HG03103 (cell line): ENCODE measurements at regions not wholly inside any gene's neighbourhood (a gene's known extent, or its start where the extent isn't known, plus 50 kb on each side); places are given as distances from the start of the nearest gene placed in this dataset.
"Not testable (repeated sequence)": the region's sequence is repeated elsewhere in the genome, so short reads cannot be mapped to it uniquely, and the experiment has no call there.

Experiments used
- ATAC-seq: cut with Tn5 transposase; IDR thresholded peaks from one replicate; pipeline ENCODE4 v1.9.1; 2021; ENCODE audit warnings: low read depth; ENCODE audit not compliant: unreplicated experiment

- no peak for ATAC-seq
These were observed 560.4 kb downstream of the CD109 start for GRCh38 chr6:74256381-74256780.

- ATAC-seq, result not testable (repeated sequence)
These were observed 559.0 kb downstream of the CD109 start for GRCh38 chr6:74255007-74255406.

DNA sequence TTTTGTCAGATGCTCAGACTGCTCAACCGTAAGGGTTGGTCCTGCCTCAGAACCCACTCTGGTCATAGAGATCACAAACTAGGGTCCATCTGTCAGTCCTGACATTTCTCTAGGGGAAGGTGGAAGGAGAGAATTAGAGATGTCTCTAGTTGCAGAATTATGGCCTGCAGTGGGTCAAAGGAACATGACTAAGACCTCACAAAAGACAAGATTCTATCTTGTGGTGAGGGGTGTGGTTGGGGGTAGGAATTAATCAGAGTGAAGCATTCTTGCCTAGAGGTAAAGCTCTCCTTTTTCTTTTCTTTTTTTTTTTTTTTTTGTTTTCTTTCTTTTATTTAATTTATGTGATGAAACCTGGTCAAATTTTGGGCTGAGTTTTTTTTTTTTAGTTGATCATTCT, 558.1 kb downstream of the CD109 start:
- not testable (repeated sequence) for ATAC-seq

GRCh38 chr6:74253261-74253660, 557.3 kb downstream of the CD109 start:
- no peak for ATAC-seq

DNA sequence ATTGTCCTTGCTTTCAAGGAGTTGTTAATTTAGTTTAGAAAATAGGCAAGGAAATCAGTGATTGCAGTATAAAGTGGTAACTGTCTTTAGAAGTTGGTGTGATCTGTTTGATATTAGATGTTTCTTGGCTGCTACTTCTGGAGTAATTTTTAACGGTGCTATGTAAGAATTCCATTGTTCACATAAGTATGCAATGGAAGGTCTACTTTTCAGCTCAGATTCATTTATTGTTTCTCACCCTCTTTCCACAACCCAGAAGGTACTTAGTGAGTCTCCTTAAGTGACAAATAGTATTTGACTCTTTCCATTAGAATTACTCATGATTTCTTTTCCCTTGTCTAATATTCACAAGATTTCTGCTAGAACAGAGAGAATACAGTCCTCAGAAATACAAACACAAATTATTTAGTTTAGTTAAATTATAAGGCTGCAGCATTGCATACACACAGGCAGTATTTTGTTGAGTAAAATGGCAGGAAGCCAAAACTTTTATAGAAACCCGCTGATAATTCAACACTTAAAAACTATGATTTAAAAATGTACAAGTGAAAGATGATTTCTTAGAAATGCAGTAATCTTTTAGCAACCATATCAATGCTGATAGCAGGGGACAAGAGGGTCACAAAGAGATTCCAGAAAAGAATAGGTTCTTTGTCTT, 554.3 kb downstream of the CD109 start:
- ATAC-seq, result no peak

DNA sequence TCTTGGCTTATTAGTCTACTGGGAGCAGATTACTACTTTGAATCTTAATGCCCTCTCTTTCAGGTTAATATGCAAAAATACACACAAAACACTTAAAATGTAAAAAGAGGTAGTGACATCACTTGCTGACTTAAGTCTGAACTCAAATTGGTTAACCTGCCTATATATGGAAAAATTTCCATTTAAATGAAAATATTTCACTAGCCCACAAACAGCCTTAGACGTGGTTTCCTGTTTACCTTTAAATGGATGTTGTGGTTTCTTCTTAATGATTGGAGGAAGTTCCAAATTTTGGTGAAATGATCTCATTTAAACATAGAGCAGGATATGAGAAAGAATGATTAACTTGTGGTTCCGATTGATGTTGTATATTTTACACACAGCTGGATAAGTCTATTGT, 553.7 kb downstream of the CD109 start:
- ATAC-seq, result no peak

DNA sequence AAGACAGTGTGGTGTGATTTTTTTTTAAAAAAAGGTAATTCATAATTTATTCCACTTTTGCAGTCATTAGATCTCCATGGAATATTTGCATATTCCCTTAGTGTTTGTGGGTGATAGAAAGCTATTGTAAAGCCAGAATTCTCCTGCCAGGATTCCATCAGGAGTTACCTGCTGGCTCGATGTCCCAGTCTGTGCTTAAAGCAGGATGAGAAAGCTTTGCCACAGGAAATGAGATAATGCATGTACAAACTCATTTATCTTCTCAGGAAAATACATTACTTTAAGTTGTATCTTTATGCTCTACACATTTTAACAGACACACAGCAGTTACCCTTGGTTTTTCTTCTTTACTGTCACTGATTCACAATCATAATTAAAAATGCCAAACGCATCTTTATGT, 553.0 kb downstream of the CD109 start:
- no peak for ATAC-seq

GRCh38 chr6:74222768-74223333, 526.8 kb downstream of the CD109 start:
- no peak for ATAC-seq

- no peak for ATAC-seq
These were observed 518.0 kb downstream of the CD109 start for GRCh38 chr6:74213995-74214394.

- no peak for ATAC-seq
These were observed 512.2 kb downstream of the CD109 start for GRCh38 chr6:74208239-74208638.

DNA sequence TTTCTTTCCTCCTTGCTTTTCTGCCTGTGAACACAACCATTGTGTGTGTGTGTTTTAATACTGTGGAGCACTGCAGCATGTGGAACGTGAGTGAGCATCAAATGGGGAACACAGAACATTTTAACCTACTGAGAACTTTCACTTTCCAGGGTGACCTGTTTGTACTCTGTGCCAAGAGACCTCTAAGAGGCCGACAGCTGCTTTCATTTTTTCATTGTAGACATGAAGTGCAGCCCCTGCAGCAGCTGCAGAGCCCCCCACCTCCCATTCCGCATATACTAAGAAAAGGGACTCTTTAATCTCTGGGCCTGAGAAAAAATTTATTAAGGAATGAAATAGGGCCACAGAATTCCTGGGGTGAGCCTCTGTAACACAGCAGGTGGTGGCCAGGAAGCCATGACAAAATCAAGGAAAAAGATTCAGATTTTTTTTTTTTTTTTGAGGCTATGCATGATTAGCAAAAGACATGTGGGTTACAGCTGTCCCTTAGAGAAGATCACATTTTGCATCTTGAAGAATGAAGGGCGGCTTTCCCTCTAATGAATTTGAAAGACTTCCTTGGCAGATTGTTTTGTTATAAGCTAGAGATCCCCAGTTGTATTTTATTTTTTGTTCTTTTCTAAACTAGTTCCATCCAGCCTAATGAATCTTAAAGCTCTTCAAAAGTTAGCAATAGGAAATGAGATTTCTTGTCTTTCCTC, 503.4 kb downstream of the CD109 start:
- ATAC-seq, result no peak

- ATAC-seq, result no peak
These were observed 501.3 kb downstream of the CD109 start for GRCh38 chr6:74197310-74197709.

GRCh38 chr6:74187811-74188210, 491.8 kb downstream of the CD109 start:
- ATAC-seq, result no peak

GRCh38 chr6:74182992-74183391, 487.0 kb downstream of the CD109 start:
- ATAC-seq, result no peak

DNA sequence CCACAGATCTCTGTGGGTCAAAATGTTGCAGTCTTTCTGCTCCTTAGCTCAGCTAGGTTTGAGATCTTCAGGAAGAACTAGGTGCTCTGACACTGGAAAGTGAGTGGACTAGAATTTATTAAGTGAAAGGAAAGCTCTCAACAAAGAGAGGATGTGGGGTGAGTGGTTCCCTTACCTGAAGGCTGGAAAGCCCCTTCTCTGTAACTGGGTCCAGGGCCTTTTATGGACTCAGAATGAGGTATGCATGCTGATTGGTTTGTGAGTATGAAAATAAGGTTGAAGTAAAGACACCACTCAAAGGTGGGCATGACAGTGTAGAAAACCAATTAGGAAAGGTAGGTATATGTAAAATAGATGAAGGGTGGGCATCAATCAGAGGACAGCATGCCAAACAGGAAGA, 485.5 kb downstream of the CD109 start:
- ATAC-seq, result no peak

DNA sequence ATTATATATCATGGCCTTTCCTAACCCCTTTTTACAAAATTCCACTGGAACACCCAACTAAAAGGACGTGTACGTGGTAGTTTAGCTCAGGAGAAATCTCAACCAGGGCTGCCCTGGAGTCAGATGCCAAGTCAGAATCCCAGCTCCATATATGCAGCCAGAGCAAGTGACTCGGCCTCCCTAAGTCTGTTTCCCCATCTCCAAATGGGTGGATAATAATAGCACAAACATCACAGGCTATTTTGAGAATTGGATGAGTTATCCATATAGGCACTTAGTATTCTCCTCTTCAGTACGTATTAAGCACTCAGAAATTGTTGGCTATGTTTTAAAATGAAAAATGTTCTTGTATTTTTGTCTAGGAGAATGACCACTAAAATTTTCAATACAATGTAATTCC, 481.5 kb downstream of the CD109 start:
- no peak for ATAC-seq

- not testable (repeated sequence) for ATAC-seq
These were observed 474.5 kb downstream of the CD109 start for GRCh38 chr6:74170550-74170949.

DNA sequence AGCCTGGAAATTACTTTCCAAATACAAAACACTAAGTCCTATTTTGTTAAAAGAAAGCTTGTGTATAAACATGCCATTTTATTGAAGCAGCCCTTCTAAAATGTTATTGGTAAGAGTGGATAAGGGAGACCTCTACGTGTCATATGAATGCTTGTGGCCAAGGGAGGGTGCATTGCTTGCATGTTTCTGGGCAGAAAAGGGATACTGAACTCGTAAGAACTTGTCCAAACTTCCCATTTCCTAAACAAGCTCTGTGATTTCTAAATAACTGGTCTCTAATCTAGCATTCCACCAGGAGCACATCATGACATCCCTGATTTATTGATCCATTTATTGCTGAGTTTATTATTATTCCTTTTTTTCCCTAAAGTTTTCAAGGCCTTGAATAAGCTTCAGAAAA, 474.1 kb downstream of the CD109 start:
- ATAC-seq, result no peak

DNA sequence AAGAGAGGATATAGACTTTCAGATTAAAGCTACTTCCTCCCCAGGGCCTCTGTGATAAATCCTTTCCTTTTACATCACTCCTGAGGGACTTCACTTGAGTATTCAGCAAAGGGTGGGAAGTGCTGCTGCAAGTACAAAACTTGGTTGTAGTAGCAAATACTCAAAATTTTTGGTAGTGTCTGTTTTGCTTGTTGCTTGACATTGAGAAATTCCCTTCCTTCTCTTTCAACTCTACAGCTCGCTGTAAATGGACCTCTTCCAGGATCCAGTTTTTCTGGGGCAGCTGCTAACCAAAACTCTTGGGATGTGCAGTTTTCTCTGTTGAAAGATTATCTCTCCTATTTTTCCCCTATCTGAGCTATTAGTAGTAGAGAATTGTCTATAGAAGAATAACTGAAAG, 472.0 kb downstream of the CD109 start:
- no peak for ATAC-seq

- ATAC-seq, result no peak
These were observed 471.5 kb downstream of the CD109 start for GRCh38 chr6:74167511-74167910.

GRCh38 chr6:74166849-74167248, 470.8 kb downstream of the CD109 start:
- no peak for ATAC-seq

DNA sequence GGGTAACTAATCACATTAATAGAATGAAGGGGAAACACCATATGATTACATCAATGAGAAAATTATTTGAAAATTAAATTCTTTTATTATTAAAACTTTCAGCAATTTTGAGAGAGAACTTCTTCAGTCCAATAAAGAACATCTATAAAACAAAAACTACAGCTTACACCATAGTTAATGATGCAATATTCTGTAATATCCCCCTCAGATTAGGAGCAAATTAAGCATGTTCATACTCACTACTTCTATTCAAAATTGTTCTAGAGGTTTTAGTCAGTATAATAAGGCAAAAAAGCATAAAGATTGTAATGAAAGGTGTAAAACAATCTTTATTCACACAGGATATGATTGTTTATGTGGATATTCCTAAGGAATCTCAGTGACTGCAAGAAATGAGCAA, 465.4 kb downstream of the CD109 start:
- ATAC-seq, result no peak
